MM.1S (cell line): ENCODE measurements at regions not wholly inside any gene's neighbourhood (a gene's known extent, or its start where the extent isn't known, plus 50 kb on each side); places are given as distances from the start of the nearest gene placed in this dataset.

ENCODE experiments used
- DNase-seq: peaks from one replicate; pipeline ENCODE4 v3.0.0-alpha.2; 2015
- H2AFZ ChIP-seq: fragments of 300-600 bp; sonication (generic); 2 replicates; pipeline ENCODE4 v1.6.0; 2016; ENCODE audit warnings: antibody characterized with exemption, low read length
- H3F3A ChIP-seq: fragments of 300-600 bp; sonication (generic); 2 replicates; pipeline ENCODE4 v1.6.1; 2016; ENCODE audit warnings: mild to moderate bottlenecking, antibody characterized with exemption, low read length, moderate library complexity, mixed read lengths; ENCODE audit not compliant: insufficient read depth
- H3K27ac ChIP-seq: fragments of 300-600 bp; sonication (generic); 2 replicates; pipeline ENCODE4 v1.5.1; 2016; ENCODE audit warnings: mild to moderate bottlenecking, low read length
- H3K27me3 ChIP-seq: fragments of 300-600 bp; sonication (generic); replicated peaks from 2 replicates; pipeline ENCODE4 v1.6.0; 2016; ENCODE audit warnings: low read length; ENCODE audit not compliant: insufficient read depth
- H3K36me3 ChIP-seq: fragments of 300-600 bp; sonication (generic); replicated peaks from 2 replicates; pipeline ENCODE4 v1.6.1; 2016; ENCODE audit warnings: mild to moderate bottlenecking, low read length, mixed read lengths; ENCODE audit not compliant: insufficient read depth
- H3K4me1 ChIP-seq: fragments of 300-600 bp; sonication (generic); 2 replicates; pipeline ENCODE4 v1.6.1; 2016; ENCODE audit warnings: low read length, mixed read lengths
- H3K4me2 ChIP-seq: fragments of 300-600 bp; sonication (generic); 2 replicates; pipeline ENCODE4 v1.6.0; 2016; ENCODE audit warnings: low read depth, low read length
- H3K4me3 ChIP-seq: fragments of 300-600 bp; sonication (generic); 2 replicates; pipeline ENCODE4 v1.5.1; 2016; ENCODE audit warnings: low read length, mixed read lengths
- H3K79me2 ChIP-seq: fragments of 300-600 bp; sonication (generic); 2 replicates; pipeline ENCODE4 v1.6.1; 2016; ENCODE audit warnings: mixed run types, low read length, mixed read lengths
- H3K9ac ChIP-seq: fragments of 300-600 bp; sonication (generic); 2 replicates; pipeline ENCODE4 v1.6.1; 2016; ENCODE audit warnings: low read length, mixed read lengths
- H3K9me2 ChIP-seq: fragments of 300-600 bp; sonication (generic); replicated peaks from 2 replicates; pipeline ENCODE4 v1.6.1; 2016; ENCODE audit warnings: mild to moderate bottlenecking, low read length, mixed read lengths; ENCODE audit not compliant: insufficient read depth
- H3K9me3 ChIP-seq: fragments of 300-600 bp; sonication (generic); replicated peaks from 2 replicates; pipeline ENCODE4 v1.6.1; 2016; ENCODE audit warnings: mild to moderate bottlenecking, low read length, mixed read lengths; ENCODE audit not compliant: insufficient read depth
- H4K20me1 ChIP-seq: fragments of 300-600 bp; sonication (generic); 2 replicates; pipeline ENCODE4 v1.6.1; 2016; ENCODE audit warnings: mild to moderate bottlenecking, low read length, moderate library complexity, mixed read lengths; ENCODE audit not compliant: insufficient read depth
- CTCF ChIP-seq: fragments of 300-600 bp; sonication (generic); IDR thresholded peaks from 2 replicates; pipeline ENCODE4 v1.5.1; 2016; ENCODE audit warnings: antibody characterized with exemption, low read length, mixed read lengths
- EZH2 ChIP-seq: fragments of 300-600 bp; sonication (generic); optimal IDR thresholded peaks from 2 replicates; pipeline ENCODE3; 2017; ENCODE audit warnings: low read depth, mild to moderate bottlenecking, antibody characterized with exemption, low read length, mixed read lengths
- EZH2phosphoT487 ChIP-seq: fragments of 300-600 bp; sonication (generic); IDR thresholded peaks from 2 replicates; pipeline ENCODE4 v1.6.1; 2018; ENCODE audit warnings: antibody characterized with exemption, low read length

- no peak for TF ChIP-seq EZH2
- no peak for TF ChIP-seq CTCF
- Histone ChIP-seq H3K9me2 (no peaks in the 10 kb centered on the region), H3K4me2 (no peak overlapping the region), H4K20me1 (no peaks in the 10 kb centered on the region), H3K79me2 (no peaks in the 10 kb centered on the region), H3K27me3 (no peaks in the 10 kb centered on the region), H3K36me3 (no peaks in the 10 kb centered on the region), H2AFZ (no peak overlapping the region), H3K9me3 (no peaks in the 10 kb centered on the region), H3K4me3 (no peak overlapping the region), H3F3A (no peaks in the 10 kb centered on the region), H3K27ac (no peak overlapping the region), H3K4me1 (no peaks in the 10 kb centered on the region), H3K9ac (no peak overlapping the region)
- no peak for DNase-seq
These were observed 64.8 kb upstream of the SOX5 start for GRCh38 chr12:24014240-24014639.

GRCh38 chr12:24012528-24012927 lies 63.1 kb upstream of the SOX5 start:
- Histone ChIP-seq H3K4me3 (no peak overlapping the region), H3K27me3 (no peaks in the 10 kb centered on the region), H4K20me1 (no peaks in the 10 kb centered on the region), H3K4me2 (no peak overlapping the region), H2AFZ (no peak overlapping the region), H3K9ac (no peak overlapping the region), H3K4me1 (no peaks in the 10 kb centered on the region), H3K79me2 (no peaks in the 10 kb centered on the region), H3K27ac (no peak overlapping the region), H3K36me3 (no peaks in the 10 kb centered on the region), H3K9me2 (no peaks in the 10 kb centered on the region), H3K9me3 (no peaks in the 10 kb centered on the region), H3F3A (no peaks in the 10 kb centered on the region)
- TF ChIP-seq EZH2 (no peak), CTCF (peak; percentile 14), EZH2phosphoT487 (no peak)
- DNase-seq, result no peak

- H3K9ac ChIP-seq, result no peak overlapping the region
- no peak overlapping the region for H2AFZ ChIP-seq
- DNase-seq, result no peak
- H3K9me3 ChIP-seq, result no peaks in the 10 kb centered on the region
- no peaks in the 10 kb centered on the region for H4K20me1 ChIP-seq
- H3K36me3 ChIP-seq, result no peaks in the 10 kb centered on the region
- H3K4me3 ChIP-seq, result no peak overlapping the region
- H3K79me2 ChIP-seq, result no peaks in the 10 kb centered on the region
- no peaks in the 10 kb centered on the region for H3K27me3 ChIP-seq
- H3F3A ChIP-seq, result no peaks in the 10 kb centered on the region
- TF ChIP-seq CTCF, result no peak
- no peak for TF ChIP-seq EZH2phosphoT487
- TF ChIP-seq EZH2, result no peak
- H3K4me1 ChIP-seq, result no peaks in the 10 kb centered on the region
- no peak overlapping the region for H3K4me2 ChIP-seq
- H3K9me2 ChIP-seq, result no peaks in the 10 kb centered on the region
- H3K27ac ChIP-seq, result no peak overlapping the region
These were observed 62.5 kb upstream of the SOX5 start for GRCh38 chr12:24011927-24012507.
